ENCODE measurements at regions not wholly inside any gene's neighbourhood (a gene's known extent, or its start where the extent isn't known, plus 50 kb on each side); places are given as distances from the start of the nearest gene placed in this dataset.
A peak's percentile ranks its signal among the peaks of the same experiment; 100 is the strongest.

GRCh38 chr17:47066841-47067682 lies 88.0 kb upstream of the RPRML start (continued):
- no peak for TF ChIP-seq PRDM15 (CRISPR knock-in tag; IDR thresholded peaks at IDR 0.05)
- peak; percentile 95 for TF ChIP-seq HDGF (IDR thresholded peaks at IDR 0.05)
- peak; percentile 34; the same call in 1 of the 2 replicates for TF ChIP-seq MEF2A (IDR thresholded peaks at IDR 0.05; ENCODE audit: insufficient read depth, low read depth, low read length)
- peak; percentile 71; the same call in 1 of the 2 replicates for TF ChIP-seq SIN3A (IDR thresholded peaks at IDR 0.05; ENCODE audit: low read depth, low read length)
- TF ChIP-seq CBX5 (IDR thresholded peaks at IDR 0.05; ENCODE audit: low read depth): peak; percentile 85
- TF ChIP-seq, protein P1, sequence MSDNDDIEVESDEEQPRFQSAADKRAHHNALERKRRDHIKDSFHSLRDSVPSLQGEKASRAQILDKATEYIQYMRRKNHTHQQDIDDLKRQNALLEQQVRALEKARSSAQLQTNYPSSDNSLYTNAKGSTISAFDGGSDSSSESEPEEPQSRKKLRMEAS (IDR thresholded peaks at IDR 0.05; ENCODE audit: low read depth, low read length): peak; percentile 41; the same call in 1 of the 2 replicates
- TF ChIP-seq NR2C2 (IDR thresholded peaks at IDR 0.05; ENCODE audit: borderline replicate concordance, control insufficient read depth, insufficient read length, low read depth): no peak
- TF ChIP-seq BHLHE40 (IDR thresholded peaks at IDR 0.05; ENCODE audit: borderline replicate concordance in 1 of 2, low read depth in 2 of 2, low read length in 1 of 2): peak; percentile 44 to 60; a peak in 2 of 4 replicates
- TF ChIP-seq FOXM1 (IDR thresholded peaks at IDR 0.05; ENCODE audit: low read depth, low read length): peak; percentile 54; the same call in 1 of the 2 replicates
- peak; percentile 44; the same call in 1 of the 2 replicates for TF ChIP-seq BMI1 (IDR thresholded peaks at IDR 0.05; ENCODE audit: borderline replicate concordance)
- peak; percentile 87 for TF ChIP-seq LARP7 (IDR thresholded peaks at IDR 0.05)
- no peak for TF ChIP-seq RAD21 (IDR thresholded peaks at IDR 0.05; ENCODE audit: insufficient read depth, low read depth, low read length)
- peak; percentile 15 for TF ChIP-seq SP1 (IDR thresholded peaks at IDR 0.05; ENCODE audit: low read depth, low read length)
- TF ChIP-seq STAT1 (conservative IDR thresholded peaks at IDR 0.05): peak; percentile 96
- peak; percentile 66; the same call in 1 of the 2 replicates for TF ChIP-seq ESRRA (IDR thresholded peaks at IDR 0.05; ENCODE audit: low read length)
- peak; percentile 92 for TF ChIP-seq TAF1 (IDR thresholded peaks at IDR 0.05; ENCODE audit: borderline replicate concordance, low read depth, low read length)
- TF ChIP-seq GABPA (IDR thresholded peaks at IDR 0.05; ENCODE audit: low read depth): peak; percentile 87
